Hepatocyte (in vitro differentiated cells): ENCODE measurements at regions not wholly inside any gene's neighbourhood (a gene's known extent, or its start where the extent isn't known, plus 50 kb on each side); places are given as distances from the start of the nearest gene placed in this dataset.

Experiments
- EZH2 ChIP-seq: fragments of 200-600 bp; sonication (generic); IDR thresholded peaks from 2 replicates; pipeline ENCODE4 v1.6.1; 2016; ENCODE audit warnings: antibody characterized with exemption, mild to moderate bottlenecking, borderline replicate concordance
- TF ChIP-seq, protein P1 (sequence below): fragments of 200-600 bp; sonication (generic); IDR thresholded peaks from 2 replicates; pipeline ENCODE4 v1.5.1; 2016; ENCODE audit warnings: antibody characterized with exemption, mild to moderate bottlenecking; ENCODE audit not compliant: poor library complexity

GRCh38 chr4:72690771-72691170 lies 121.8 kb upstream of the ADAMTS3 start:
- TF ChIP-seq, protein P1, sequence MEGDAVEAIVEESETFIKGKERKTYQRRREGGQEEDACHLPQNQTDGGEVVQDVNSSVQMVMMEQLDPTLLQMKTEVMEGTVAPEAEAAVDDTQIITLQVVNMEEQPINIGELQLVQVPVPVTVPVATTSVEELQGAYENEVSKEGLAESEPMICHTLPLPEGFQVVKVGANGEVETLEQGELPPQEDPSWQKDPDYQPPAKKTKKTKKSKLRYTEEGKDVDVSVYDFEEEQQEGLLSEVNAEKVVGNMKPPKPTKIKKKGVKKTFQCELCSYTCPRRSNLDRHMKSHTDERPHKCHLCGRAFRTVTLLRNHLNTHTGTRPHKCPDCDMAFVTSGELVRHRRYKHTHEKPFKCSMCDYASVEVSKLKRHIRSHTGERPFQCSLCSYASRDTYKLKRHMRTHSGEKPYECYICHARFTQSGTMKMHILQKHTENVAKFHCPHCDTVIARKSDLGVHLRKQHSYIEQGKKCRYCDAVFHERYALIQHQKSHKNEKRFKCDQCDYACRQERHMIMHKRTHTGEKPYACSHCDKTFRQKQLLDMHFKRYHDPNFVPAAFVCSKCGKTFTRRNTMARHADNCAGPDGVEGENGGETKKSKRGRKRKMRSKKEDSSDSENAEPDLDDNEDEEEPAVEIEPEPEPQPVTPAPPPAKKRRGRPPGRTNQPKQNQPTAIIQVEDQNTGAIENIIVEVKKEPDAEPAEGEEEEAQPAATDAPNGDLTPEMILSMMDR, result no peak
- TF ChIP-seq EZH2, result no peak
